Nephron progenitor cell (in vitro differentiated cells): ENCODE measurements at regions not wholly inside any gene's neighbourhood (a gene's known extent, or its start where the extent isn't known, plus 50 kb on each side); places are given as distances from the start of the nearest gene placed in this dataset.
A peak's percentile ranks its signal among the peaks of the same experiment; 100 is the strongest.

Experiments
- DNase-seq: peaks from one replicate; pipeline ENCODE4 v3.0.0; 2021
- H3K27ac Mint-ChIP-seq: 2 replicates; pipeline ENCODE4 v1.8.0; 2021; ENCODE audit warnings: mild to moderate bottlenecking, moderate library complexity, mixed read lengths
- H3K27me3 Mint-ChIP-seq: 2 replicates; pipeline ENCODE4 v1.8.0; 2021; ENCODE audit warnings: mild to moderate bottlenecking, low read depth, mixed read lengths; ENCODE audit not compliant: poor library complexity
- H3K36me3 Mint-ChIP-seq: 2 replicates; pipeline ENCODE4 v1.8.0; 2021; ENCODE audit warnings: low read depth, mixed read lengths
- H3K4me1 Mint-ChIP-seq: 2 replicates; pipeline ENCODE4 v1.8.0; 2021; ENCODE audit warnings: mixed read lengths
- H3K4me3 Mint-ChIP-seq: 2 replicates; pipeline ENCODE4 v1.8.0; 2021; ENCODE audit warnings: mild to moderate bottlenecking, moderate library complexity, mixed read lengths
- H3K9me3 Mint-ChIP-seq: 2 replicates; pipeline ENCODE4 v1.8.0; 2021; ENCODE audit warnings: mild to moderate bottlenecking, moderate library complexity, mixed read lengths
- TF ChIP-seq, protein P1 (sequence below): fragments of 200-600 bp; sonication (generic); IDR thresholded peaks from 2 replicates; pipeline ENCODE4 v1.5.0; 2021; ENCODE audit warnings: antibody characterized with exemption

DNA sequence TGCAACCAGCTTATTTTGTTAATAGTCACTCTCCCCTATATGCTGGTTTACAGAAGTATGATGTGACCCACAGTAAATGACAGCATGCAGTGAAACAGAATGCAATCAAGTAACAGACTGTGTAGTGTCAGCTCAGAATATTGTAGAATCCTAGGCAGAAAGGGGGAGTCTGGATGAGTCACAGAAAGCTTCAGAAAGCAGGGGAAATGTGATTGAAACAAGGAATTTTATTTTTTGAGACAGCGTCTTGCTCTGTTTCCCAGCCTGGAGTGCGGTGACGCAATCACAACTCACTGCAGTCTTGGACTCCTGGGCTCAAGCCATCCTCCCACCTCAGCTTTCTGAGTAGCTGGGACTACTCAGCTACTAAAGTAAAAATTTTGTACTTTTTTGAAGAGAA lies 188.3 kb upstream of the FOXN2 start:
- Mint-ChIP-seq H3K4me3 (no peak overlapping the region), H3K9me3 (peaks cover 8% of the 10 kb centered on the region), H3K27ac (no peak overlapping the region), H3K4me1 (no peaks in the 10 kb centered on the region), H3K36me3 (no peaks in the 10 kb centered on the region), H3K27me3 (no peaks in the 10 kb centered on the region)
- TF ChIP-seq, protein P1, sequence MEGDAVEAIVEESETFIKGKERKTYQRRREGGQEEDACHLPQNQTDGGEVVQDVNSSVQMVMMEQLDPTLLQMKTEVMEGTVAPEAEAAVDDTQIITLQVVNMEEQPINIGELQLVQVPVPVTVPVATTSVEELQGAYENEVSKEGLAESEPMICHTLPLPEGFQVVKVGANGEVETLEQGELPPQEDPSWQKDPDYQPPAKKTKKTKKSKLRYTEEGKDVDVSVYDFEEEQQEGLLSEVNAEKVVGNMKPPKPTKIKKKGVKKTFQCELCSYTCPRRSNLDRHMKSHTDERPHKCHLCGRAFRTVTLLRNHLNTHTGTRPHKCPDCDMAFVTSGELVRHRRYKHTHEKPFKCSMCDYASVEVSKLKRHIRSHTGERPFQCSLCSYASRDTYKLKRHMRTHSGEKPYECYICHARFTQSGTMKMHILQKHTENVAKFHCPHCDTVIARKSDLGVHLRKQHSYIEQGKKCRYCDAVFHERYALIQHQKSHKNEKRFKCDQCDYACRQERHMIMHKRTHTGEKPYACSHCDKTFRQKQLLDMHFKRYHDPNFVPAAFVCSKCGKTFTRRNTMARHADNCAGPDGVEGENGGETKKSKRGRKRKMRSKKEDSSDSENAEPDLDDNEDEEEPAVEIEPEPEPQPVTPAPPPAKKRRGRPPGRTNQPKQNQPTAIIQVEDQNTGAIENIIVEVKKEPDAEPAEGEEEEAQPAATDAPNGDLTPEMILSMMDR: no peak
- DNase-seq: no peak

DNA sequence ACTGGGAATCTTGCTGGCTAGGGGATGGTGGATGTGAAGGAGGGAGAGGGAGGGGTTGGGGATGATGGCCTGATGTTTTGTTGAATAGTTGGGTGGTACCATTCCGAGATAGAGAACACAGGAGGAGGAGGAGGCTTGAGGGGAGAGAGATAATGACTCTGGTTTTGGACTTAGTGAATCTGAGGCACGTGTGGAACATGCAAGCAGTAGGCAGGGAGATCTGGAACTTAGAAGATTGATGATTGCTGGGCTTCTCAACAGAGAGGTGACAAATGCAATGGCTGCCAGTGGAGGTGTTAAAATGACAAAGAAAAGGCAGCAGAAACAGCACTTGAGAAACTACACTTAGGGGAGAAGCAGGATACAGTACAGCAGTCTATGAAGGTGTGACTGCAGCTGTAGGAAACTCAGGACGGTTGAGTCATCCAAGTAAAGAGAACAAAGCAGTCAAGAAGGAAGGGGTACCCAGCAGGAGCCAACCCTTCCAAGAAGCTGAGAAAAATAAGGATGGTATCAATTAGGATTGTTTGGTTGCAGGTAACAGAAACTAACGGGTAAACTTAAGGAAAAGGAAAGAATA lies 186.8 kb upstream of the FOXN2 start:
- peaks cover 8% of the 10 kb centered on the region for H3K9me3 Mint-ChIP-seq
- no peak for DNase-seq
- TF ChIP-seq, protein P1: no peak
- H3K27me3 Mint-ChIP-seq: no peaks in the 10 kb centered on the region
- no peak overlapping the region for H3K4me3 Mint-ChIP-seq
- no peak overlapping the region for H3K27ac Mint-ChIP-seq
- H3K4me1 Mint-ChIP-seq: peaks cover 7% of the 10 kb centered on the region
- no peaks in the 10 kb centered on the region for H3K36me3 Mint-ChIP-seq

DNA sequence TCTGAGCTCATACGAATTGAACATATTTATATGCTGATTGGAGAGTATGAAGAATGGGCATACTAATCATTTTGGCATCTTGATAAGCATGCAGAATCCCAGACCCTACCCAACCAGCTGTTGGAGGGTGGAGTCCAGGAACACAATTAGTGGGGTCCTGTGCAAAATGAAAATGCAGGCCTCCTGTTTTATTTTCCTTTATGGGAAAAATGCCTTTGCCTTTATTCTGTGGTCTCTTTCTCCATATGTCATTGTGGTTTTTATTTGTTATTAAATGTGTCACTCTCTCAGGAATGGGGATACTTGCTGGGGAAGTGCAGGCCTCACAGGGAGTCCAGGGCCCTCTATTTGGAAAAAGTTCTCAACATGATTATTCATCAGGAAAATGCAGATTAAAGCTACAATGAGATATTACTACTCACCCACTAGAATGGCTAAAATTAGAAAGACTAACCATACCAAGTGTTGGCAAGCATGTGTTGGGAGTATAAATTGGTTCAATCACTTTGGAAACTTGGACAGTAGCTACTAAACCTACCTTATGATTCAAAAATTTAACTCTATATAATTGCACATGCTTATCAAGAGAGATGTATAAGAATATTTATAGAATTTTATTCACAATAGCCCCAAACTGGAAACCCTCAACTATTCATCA lies 185.1 kb upstream of the FOXN2 start:
- Mint-ChIP-seq H3K27ac (no peak overlapping the region), H3K4me3 (no peak overlapping the region), H3K36me3 (no peaks in the 10 kb centered on the region), H3K27me3 (no peaks in the 10 kb centered on the region), H3K9me3 (peaks cover 8% of the 10 kb centered on the region), H3K4me1 (peaks cover 7% of the 10 kb centered on the region)
- TF ChIP-seq, protein P1: no peak
- DNase-seq: no peak

DNA sequence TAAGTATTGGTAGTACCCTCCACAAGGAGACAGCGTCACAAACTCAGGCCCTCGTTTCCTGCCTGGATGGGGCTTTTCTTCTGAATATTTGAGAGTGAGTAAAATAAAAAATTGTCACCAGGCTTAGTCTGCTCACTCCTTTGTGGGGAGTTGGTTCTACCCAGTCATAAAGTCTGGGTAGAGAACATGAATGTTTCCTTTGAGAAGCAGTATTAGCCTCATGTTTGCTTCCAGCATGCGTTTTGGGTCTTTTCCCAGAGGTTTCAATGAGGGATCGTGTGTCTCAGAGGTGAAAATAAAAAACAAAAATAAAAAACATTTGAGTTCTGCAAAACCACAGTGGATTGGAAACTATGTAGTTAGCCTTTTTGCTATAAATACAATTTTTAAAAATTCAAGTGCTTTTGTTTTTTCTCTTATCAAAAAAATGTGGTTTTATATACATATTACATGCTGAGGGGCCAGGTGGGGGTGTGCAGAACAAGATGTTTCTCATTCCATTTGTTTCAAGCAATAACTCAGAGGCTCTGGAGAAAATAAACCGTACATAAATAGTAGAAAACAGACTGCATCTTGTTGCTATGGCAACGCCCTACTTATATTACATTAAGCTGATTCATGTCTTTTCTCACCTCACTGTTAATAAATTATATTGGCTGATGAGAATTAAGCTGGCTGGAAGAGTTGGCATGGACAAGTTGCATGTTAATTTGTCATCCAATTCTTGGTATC lies 182.8 kb upstream of the FOXN2 start:
- no peaks in the 10 kb centered on the region for H3K36me3 Mint-ChIP-seq
- H3K4me1 Mint-ChIP-seq: peaks cover 7% of the 10 kb centered on the region
- TF ChIP-seq, protein P1: no peak
- H3K27me3 Mint-ChIP-seq: no peaks in the 10 kb centered on the region
- H3K9me3 Mint-ChIP-seq: peaks cover 8% of the 10 kb centered on the region
- no peak overlapping the region for H3K4me3 Mint-ChIP-seq
- no peak for DNase-seq
- H3K27ac Mint-ChIP-seq: peak overlapping the region; percentile 53

DNA sequence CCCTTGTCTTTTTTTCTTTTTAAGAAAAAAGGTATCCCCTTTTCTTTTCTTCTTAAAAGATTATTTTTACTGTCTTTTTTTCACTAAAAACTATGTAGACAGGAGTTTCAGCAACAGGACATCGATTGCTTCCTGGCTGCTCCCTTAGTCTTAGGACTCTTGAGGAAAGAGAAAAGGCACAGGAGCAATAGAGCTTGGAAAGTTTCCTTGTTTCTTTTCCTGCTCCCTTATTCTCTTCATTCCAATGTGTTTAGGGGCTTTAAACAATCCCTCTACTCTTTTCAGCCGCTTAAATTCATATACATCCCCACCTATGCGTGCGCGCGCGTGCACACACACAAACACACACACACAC lies 182.2 kb upstream of the FOXN2 start:
- peaks cover 7% of the 10 kb centered on the region for H3K4me1 Mint-ChIP-seq
- TF ChIP-seq, protein P1: no peak
- H3K27ac Mint-ChIP-seq: peak overlapping the region; percentile 55
- peaks cover 8% of the 10 kb centered on the region for H3K9me3 Mint-ChIP-seq
- H3K27me3 Mint-ChIP-seq: no peaks in the 10 kb centered on the region
- no peak for DNase-seq
- no peaks in the 10 kb centered on the region for H3K36me3 Mint-ChIP-seq
- no peak overlapping the region for H3K4me3 Mint-ChIP-seq
